ENCODE measurements at regions not wholly inside any gene's neighbourhood (a gene's known extent, or its start where the extent isn't known, plus 50 kb on each side); places are given as distances from the start of the nearest gene placed in this dataset.

DNA sequence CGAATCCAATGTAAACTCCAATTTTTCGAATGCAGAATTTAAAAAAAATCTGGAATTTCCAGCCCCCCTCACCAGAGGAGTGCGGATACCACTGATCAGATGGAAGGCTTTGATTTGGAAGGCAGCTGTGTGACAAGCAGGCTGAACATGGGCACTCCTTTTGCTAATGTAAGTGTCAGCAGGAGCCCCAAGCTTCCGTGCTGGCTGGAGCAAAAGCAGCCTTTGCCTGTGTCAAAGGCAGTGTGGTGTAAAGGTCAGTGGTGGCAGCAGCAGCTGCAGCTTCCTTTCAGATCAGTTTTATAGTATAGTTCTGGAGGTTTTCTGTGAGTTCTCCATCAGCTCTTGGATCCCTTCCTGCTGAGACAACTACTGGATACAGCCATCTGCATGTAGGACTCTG lies 259.9 kb downstream of the CTH start:
- H3K4me1 ChIP-seq (ENCODE audit: control insufficient read depth in 2 of 2, insufficient read depth in 1 of 2, low read depth in 1 of 2, low read length in 2 of 2), result peaks cover 0 to 3% of the 10 kb centered on the region in 2 donors
- H3K36me3 ChIP-seq (replicated peaks in 1 of 2; ENCODE audit: control insufficient read depth in 2 of 2, insufficient read depth in 2 of 2, low read length in 2 of 2), result no peaks in the 10 kb centered on the region
- H4K8ac ChIP-seq (ENCODE audit: low read depth, low read length), result no peak overlapping the region
- no peak overlapping the region for H3K18ac ChIP-seq (ENCODE audit: low read length)
- H3K79me1 ChIP-seq (ENCODE audit: low read depth, low read length), result no peaks in the 10 kb centered on the region
- H2AK5ac ChIP-seq (ENCODE audit: low read depth, low read length), result no peak overlapping the region
- H3K9ac ChIP-seq (ENCODE audit: low read depth, low read length, poor library complexity), result no peak overlapping the region
- no peak overlapping the region for H3K4me2 ChIP-seq (ENCODE audit: insufficient read depth, low read length, poor library complexity, severe bottlenecking)
- H3K27ac ChIP-seq (replicated peaks; ENCODE audit: low read length), result no peak overlapping the region
- H3K4ac ChIP-seq (ENCODE audit: low read length), result no peak overlapping the region
- no peak overlapping the region for H3K23ac ChIP-seq (ENCODE audit: low read depth, low read length, poor library complexity)
- H2BK120ac ChIP-seq (ENCODE audit: low read depth, low read length), result no peak overlapping the region
- no peak overlapping the region for H2BK15ac ChIP-seq (ENCODE audit: low read length)
- H3K4me3 ChIP-seq (ENCODE audit: low read length in 2 of 2), result no peak overlapping the region
- WGBS, 2 donors (ENCODE audit: extremely low coverage in 2 of 2, insufficient read length in 2 of 2, insufficient replicate concordance in 1 of 2), result no CpG with 5 or more reads among the region's 4 CpGs
- DNase-seq (ENCODE audit: low spot score), result no peak
- H3K27me3 ChIP-seq (ENCODE audit: control insufficient read depth in 3 of 3, insufficient read depth in 3 of 3, low read depth in 1 of 3, low read length in 3 of 3), result no peaks in the 10 kb centered on the region
- no peak overlapping the region for H2BK5ac ChIP-seq (ENCODE audit: low read length)
- no peak overlapping the region for H2AFZ ChIP-seq (ENCODE audit: low read length)
- no peaks in the 10 kb centered on the region for H3K9me3 ChIP-seq (replicated peaks in 1 of 2; ENCODE audit: control insufficient read depth in 2 of 2, insufficient read depth in 1 of 2, low read depth in 1 of 2, low read length in 2 of 2)
- H4K91ac ChIP-seq (ENCODE audit: low read depth, low read length, poor library complexity), result no peak overlapping the region
- H2BK12ac ChIP-seq (ENCODE audit: low read length), result no peak overlapping the region
- no peak overlapping the region for H3K14ac ChIP-seq (ENCODE audit: low read length)

DNA sequence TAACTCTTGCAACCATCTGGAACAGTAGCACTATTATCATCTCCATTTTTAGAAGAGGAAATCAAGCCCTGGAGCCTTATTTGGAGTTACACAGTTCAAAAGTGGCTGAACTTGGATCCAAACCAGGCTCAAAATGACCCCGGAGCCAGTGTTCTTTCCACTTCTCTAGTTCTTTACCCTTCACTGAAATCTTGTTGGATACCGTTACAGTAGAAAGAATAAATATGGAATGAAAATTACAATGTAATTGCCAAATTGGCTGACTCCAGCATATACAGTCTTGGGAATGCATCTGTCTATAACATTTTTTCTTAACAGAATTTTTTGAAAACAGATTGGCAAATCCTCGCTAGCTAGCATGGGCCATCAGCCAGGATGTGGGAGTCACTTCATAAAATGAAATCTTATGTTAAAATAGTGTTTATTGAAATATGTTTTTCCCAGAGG lies 261.4 kb downstream of the CTH start:
- Histone ChIP-seq H3K9me3 (replicated peaks in 1 of 2; ENCODE audit: control insufficient read depth in 2 of 2, insufficient read depth in 1 of 2, low read depth in 1 of 2, low read length in 2 of 2) (no peaks in the 10 kb centered on the region), H2BK15ac (ENCODE audit: low read length) (no peak overlapping the region), H2BK5ac (ENCODE audit: low read length) (no peak overlapping the region), H3K23ac (ENCODE audit: low read depth, low read length, poor library complexity) (no peak overlapping the region), H3K4me1 (ENCODE audit: control insufficient read depth in 2 of 2, insufficient read depth in 1 of 2, low read depth in 1 of 2, low read length in 2 of 2) (peaks cover 0 to 3% of the 10 kb centered on the region in 2 donors), H3K18ac (ENCODE audit: low read length) (no peak overlapping the region), H3K4me2 (ENCODE audit: insufficient read depth, low read length, poor library complexity, severe bottlenecking) (no peak overlapping the region), H4K8ac (ENCODE audit: low read depth, low read length) (no peak overlapping the region), H2AFZ (ENCODE audit: low read length) (no peak overlapping the region), H3K9ac (ENCODE audit: low read depth, low read length, poor library complexity) (no peak overlapping the region), H4K91ac (ENCODE audit: low read depth, low read length, poor library complexity) (no peak overlapping the region), H3K36me3 (replicated peaks in 1 of 2; ENCODE audit: control insufficient read depth in 2 of 2, insufficient read depth in 2 of 2, low read length in 2 of 2) (no peaks in the 10 kb centered on the region), H3K27ac (replicated peaks; ENCODE audit: low read length) (no peak overlapping the region), H2BK12ac (ENCODE audit: low read length) (no peak overlapping the region), H3K4ac (ENCODE audit: low read length) (no peak overlapping the region), H3K27me3 (ENCODE audit: control insufficient read depth in 3 of 3, insufficient read depth in 3 of 3, low read depth in 1 of 3, low read length in 3 of 3) (no peaks in the 10 kb centered on the region), H3K79me1 (ENCODE audit: low read depth, low read length) (no peaks in the 10 kb centered on the region), H3K4me3 (ENCODE audit: low read length in 2 of 2) (no peak overlapping the region), H2BK120ac (ENCODE audit: low read depth, low read length) (no peak overlapping the region), H3K14ac (ENCODE audit: low read length) (no peak overlapping the region), H2AK5ac (ENCODE audit: low read depth, low read length) (no peak overlapping the region)
- no peak for DNase-seq (ENCODE audit: low spot score)
- no CpG with 5 or more reads among the region's 3 CpGs for WGBS, 2 donors (ENCODE audit: extremely low coverage in 2 of 2, insufficient read length in 2 of 2, insufficient replicate concordance in 1 of 2)

DNA sequence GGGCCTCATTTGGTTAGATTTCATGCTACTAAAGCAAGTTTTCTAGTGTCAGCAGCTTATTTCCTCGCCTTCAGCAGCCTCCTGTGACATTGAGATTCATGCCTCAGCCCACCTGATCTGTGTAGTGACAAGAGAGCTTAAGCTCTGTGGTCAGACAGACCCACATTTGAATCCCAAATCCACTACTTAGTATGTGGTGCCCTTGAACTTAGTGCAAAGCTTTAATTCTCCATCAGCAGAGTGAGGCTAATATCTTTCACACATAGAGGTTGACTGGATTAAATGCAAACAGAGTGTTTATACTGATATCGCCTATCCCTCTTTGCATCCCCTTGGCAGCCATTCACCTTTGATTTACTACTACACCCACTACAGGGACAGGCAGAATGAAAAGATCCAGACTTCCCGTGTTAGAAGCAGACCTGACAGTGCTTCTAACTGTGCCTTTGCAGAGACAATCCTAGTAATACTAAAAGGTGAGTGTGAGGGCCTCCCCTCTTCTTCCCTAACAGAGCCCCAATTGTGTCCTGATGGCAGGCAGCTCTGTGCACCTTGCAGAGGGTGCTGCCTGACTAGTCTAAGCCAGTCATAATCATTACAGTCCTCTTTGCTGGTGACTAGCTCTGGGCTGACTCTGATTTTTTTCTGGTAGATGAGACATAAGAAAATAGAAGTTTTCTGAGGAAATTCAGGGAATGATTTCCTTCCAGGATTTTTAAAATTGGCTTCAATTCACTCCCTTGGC lies 264.0 kb downstream of the CTH start:
- no CpG with 5 or more reads among the region's 3 CpGs for WGBS, 2 donors (ENCODE audit: extremely low coverage in 2 of 2, insufficient read length in 2 of 2, insufficient replicate concordance in 1 of 2)
- Histone ChIP-seq H3K14ac (ENCODE audit: low read length) (no peak overlapping the region), H3K9me3 (replicated peaks in 1 of 2; ENCODE audit: control insufficient read depth in 2 of 2, insufficient read depth in 1 of 2, low read depth in 1 of 2, low read length in 2 of 2) (no peaks in the 10 kb centered on the region), H2AK5ac (ENCODE audit: low read depth, low read length) (no peak overlapping the region), H4K91ac (ENCODE audit: low read depth, low read length, poor library complexity) (no peak overlapping the region), H3K27me3 (ENCODE audit: control insufficient read depth in 3 of 3, insufficient read depth in 3 of 3, low read depth in 1 of 3, low read length in 3 of 3) (no peaks in the 10 kb centered on the region), H4K8ac (ENCODE audit: low read depth, low read length) (no peak overlapping the region), H2BK15ac (ENCODE audit: low read length) (no peak overlapping the region), H3K9ac (ENCODE audit: low read depth, low read length, poor library complexity) (no peak overlapping the region), H3K4me1 (ENCODE audit: control insufficient read depth in 2 of 2, insufficient read depth in 1 of 2, low read depth in 1 of 2, low read length in 2 of 2) (peaks cover 0 to 3% of the 10 kb centered on the region in 2 donors), H3K27ac (replicated peaks; ENCODE audit: low read length) (no peak overlapping the region), H2AFZ (ENCODE audit: low read length) (no peak overlapping the region), H3K79me1 (ENCODE audit: low read depth, low read length) (no peaks in the 10 kb centered on the region), H3K4ac (ENCODE audit: low read length) (no peak overlapping the region), H3K18ac (ENCODE audit: low read length) (no peak overlapping the region), H3K23ac (ENCODE audit: low read depth, low read length, poor library complexity) (no peak overlapping the region), H2BK5ac (ENCODE audit: low read length) (no peak overlapping the region), H3K4me3 (ENCODE audit: low read length in 2 of 2) (no peak overlapping the region), H3K4me2 (ENCODE audit: insufficient read depth, low read length, poor library complexity, severe bottlenecking) (no peak overlapping the region), H2BK12ac (ENCODE audit: low read length) (no peak overlapping the region), H2BK120ac (ENCODE audit: low read depth, low read length) (no peak overlapping the region), H3K36me3 (replicated peaks in 1 of 2; ENCODE audit: control insufficient read depth in 2 of 2, insufficient read depth in 2 of 2, low read length in 2 of 2) (no peaks in the 10 kb centered on the region)
- DNase-seq (ENCODE audit: low spot score), result no peak

DNA sequence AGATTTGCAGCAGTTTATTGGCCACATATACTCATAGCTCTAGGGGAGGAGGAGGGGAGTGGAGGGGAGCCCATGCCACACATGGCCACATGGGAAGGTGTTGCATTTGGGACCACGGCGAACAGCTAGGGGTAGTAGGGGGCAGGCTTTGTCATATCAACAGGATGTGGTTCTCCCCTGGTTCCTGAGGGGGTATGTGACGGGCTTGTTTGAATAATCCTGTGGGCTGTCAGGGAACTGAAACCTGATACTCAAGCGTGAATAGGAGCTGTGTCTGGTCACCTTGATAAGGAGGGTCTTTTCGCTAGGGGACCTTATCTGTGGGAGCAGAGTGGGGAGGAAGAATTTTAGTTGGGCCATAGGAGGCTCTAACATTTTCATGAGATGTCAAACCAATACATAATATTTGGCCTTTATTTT lies 264.7 kb downstream of the CTH start:
- H2BK120ac ChIP-seq (ENCODE audit: low read depth, low read length), result no peak overlapping the region
- no peak overlapping the region for H4K8ac ChIP-seq (ENCODE audit: low read depth, low read length)
- H2AFZ ChIP-seq (ENCODE audit: low read length), result no peak overlapping the region
- WGBS, 2 donors (ENCODE audit: extremely low coverage in 2 of 2, insufficient read length in 2 of 2, insufficient replicate concordance in 1 of 2), result no CpG with 5 or more reads among the region's 5 CpGs
- no peak overlapping the region for H2BK12ac ChIP-seq (ENCODE audit: low read length)
- no peak overlapping the region for H3K4ac ChIP-seq (ENCODE audit: low read length)
- no peak overlapping the region for H3K18ac ChIP-seq (ENCODE audit: low read length)
- H2BK5ac ChIP-seq (ENCODE audit: low read length), result no peak overlapping the region
- H3K4me3 ChIP-seq (ENCODE audit: low read length in 2 of 2), result no peak overlapping the region
- H3K4me1 ChIP-seq (ENCODE audit: control insufficient read depth in 2 of 2, insufficient read depth in 1 of 2, low read depth in 1 of 2, low read length in 2 of 2), result peaks cover 0 to 3% of the 10 kb centered on the region in 2 donors
- H3K14ac ChIP-seq (ENCODE audit: low read length), result no peak overlapping the region
- H3K27ac ChIP-seq (replicated peaks; ENCODE audit: low read length), result no peak overlapping the region
- no peaks in the 10 kb centered on the region for H3K79me1 ChIP-seq (ENCODE audit: low read depth, low read length)
- H3K4me2 ChIP-seq (ENCODE audit: insufficient read depth, low read length, poor library complexity, severe bottlenecking), result no peak overlapping the region
- H2AK5ac ChIP-seq (ENCODE audit: low read depth, low read length), result no peak overlapping the region
- H4K91ac ChIP-seq (ENCODE audit: low read depth, low read length, poor library complexity), result no peak overlapping the region
- no peak for DNase-seq (ENCODE audit: low spot score)
- H3K23ac ChIP-seq (ENCODE audit: low read depth, low read length, poor library complexity), result no peak overlapping the region
- H3K36me3 ChIP-seq (replicated peaks in 1 of 2; ENCODE audit: control insufficient read depth in 2 of 2, insufficient read depth in 2 of 2, low read length in 2 of 2), result no peaks in the 10 kb centered on the region
- H3K27me3 ChIP-seq (ENCODE audit: control insufficient read depth in 3 of 3, insufficient read depth in 3 of 3, low read depth in 1 of 3, low read length in 3 of 3), result no peaks in the 10 kb centered on the region
- no peak overlapping the region for H3K9ac ChIP-seq (ENCODE audit: low read depth, low read length, poor library complexity)
- no peaks in the 10 kb centered on the region for H3K9me3 ChIP-seq (replicated peaks in 1 of 2; ENCODE audit: control insufficient read depth in 2 of 2, insufficient read depth in 1 of 2, low read depth in 1 of 2, low read length in 2 of 2)
- H2BK15ac ChIP-seq (ENCODE audit: low read length), result no peak overlapping the region
